A172 (cell line): ENCODE measurements at regions not wholly inside any gene's neighbourhood (a gene's known extent, or its start where the extent isn't known, plus 50 kb on each side); places are given as distances from the start of the nearest gene placed in this dataset.

ENCODE experiments used
- DNase-seq: peaks from one replicate; pipeline ENCODE4 v3.0.0-alpha.2; 2015; ENCODE audit warnings: low spot score

DNA sequence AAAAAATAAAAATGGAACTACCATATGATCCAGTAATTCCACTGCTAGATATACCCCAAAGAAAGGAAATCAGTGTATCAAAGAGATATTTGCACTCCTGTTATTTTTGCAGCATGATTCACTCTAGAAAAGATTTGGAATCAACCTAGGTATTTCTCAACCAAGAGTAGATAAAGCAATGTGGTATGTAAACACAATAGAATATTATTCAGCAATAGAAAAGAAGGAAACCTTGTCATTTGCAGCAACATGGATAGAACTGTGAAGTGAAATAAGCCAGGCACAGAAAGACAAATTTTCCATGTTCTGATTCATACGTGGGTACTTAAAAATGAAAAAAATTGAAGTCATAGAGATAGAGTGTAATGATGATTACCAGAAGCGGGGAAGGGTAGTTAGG lies 362.3 kb upstream of the EPHA5 start:
- no peak for DNase-seq

DNA sequence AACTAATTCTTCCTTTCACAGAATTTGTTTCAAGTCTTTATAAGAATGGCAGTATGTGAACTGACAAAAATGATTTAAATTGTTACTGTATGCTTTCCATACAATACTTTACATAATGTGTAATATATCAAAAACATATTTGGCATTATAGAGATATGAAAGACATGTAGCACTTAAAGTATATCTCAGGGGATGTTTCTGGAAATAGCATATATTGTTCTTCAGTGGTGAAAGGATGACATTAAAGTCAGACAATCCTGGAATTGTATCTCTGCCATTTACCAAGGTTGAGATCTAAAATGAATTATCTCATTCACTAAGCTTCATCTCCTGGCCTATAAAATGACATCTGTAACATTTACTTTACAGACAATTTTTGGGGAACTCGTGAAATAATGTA lies 358.4 kb upstream of the EPHA5 start:
- no peak for DNase-seq

DNA sequence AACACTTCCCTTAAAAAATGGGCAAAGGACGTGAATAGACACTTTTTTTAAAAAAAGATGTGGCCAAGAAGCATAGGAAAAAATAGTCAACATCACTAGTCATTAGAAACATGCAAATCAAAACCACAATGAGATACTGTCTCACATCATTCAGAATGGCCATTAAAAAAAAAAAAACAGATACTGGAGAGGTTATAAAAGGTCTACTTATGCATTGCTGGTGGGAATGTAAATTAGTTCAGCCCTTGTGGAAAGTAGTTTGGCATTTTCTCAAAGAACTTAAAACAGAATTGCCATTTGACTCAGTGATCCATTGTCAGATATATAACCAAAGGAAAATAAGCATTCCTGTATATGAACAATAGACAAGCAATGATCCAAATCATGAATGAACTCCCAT lies 352.8 kb upstream of the EPHA5 start:
- no peak for DNase-seq

DNA sequence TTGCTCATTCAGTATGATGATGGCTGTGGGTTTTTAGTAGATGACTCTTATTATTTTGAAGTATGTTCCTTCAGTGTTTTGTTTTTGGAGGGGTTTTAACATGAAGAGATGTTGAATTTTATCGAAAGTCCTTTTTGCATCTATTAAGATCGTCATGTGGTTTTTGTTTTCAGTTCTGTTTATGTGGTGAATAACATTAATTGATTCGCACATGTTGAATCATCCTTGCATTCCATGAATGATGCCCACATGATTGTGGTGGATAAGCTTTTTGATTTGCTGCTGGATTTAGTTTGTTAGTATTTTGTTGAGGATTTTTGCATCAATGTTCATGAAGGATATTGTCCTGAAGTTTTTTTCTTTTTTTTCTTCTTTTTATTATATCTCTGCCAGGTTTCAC lies 347.4 kb upstream of the EPHA5 start:
- no peak for DNase-seq

DNA sequence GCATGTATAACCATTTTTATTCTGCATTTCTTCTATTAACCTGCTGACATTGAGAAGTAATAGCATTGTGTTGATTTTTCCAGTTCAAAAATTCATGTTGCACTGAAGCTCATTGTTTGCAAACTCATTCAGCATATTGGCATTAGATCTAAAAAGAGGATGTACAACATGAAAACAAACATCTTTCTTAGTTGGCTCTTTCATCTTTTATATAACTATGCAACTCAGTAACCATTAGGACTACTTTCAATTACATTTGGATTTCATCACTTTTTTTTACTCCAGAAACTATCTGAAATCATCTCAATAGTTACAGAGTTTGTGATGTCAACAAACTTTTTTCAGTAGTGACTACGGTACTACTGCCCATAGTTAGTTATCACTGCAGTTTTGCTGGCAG lies 346.0 kb upstream of the EPHA5 start:
- no peak for DNase-seq

DNA sequence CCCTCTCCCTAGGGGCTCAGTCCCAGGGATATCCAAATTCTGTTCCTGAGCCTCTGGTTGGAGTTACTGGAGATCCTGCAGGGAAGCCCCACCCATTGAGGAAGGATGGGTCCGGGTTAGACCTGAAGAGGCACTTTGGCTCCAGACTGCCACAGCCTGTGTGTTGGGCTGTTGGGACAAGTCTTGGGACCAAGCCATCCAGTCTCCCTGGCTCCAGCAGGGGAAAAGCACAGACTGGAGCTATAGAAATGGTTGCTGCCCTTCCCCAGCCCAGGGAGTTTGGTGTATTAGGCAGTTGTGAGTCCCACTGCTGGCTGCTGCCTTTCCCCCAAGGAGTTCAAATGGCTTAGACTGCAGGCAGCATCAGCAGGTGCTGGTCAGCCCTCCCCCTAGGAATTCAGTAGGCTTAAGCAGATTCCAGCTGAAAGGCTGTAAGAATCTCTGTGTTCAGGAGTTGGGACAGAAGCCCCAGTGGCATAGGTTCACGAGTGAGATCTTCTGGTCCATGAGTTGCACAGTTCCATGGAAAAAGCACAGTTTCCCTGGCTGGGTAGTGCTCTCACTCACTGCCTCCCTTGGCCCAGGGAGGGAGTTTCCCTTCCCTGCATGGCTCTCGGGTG lies 344.0 kb upstream of the EPHA5 start:
- peak; percentile 6 for DNase-seq

DNA sequence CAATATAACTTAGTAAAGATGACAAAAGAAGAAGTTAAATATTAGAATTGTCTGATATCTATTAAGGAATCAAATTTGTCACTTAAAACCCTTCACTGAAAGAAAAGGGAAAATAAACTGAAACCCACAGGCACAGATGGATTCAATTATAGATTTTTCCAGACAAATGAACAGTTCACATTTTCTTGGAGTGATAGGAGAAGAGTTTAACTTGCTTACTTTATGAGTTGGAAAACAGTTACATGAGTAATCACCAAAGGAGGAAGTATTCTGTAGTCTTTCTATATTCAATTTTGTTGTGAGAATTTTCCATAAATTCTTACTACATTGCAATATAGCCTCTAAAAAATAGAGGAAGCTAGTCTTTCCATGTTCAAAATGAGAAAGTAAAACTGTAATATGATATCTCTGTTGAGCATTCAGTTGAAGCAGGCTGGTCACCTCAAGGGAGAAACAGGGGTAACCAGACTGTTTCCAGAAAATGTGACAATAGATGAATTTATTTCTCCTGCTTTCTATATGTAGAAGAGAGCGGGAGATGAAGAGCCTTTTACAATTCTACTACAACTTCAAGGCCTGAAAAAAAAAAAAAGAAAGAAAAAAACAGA lies 330.3 kb upstream of the EPHA5 start:
- no peak for DNase-seq

DNA sequence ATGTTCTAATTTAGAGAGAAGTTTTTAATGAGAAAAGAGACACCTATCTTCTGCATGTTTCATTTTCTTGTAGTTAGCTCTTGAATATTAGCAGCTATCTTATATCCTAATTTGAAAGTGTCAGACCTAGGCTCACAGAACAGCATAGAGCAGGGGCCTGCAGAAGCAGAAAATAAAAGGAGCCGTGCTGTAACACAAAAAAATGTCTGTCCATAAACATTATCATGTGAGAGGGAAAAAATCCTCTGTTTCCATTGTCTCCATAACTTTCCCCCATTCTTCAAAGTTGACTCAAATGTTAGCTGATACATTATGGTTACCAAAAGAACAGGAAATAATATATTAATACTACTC lies 329.2 kb upstream of the EPHA5 start:
- no peak for DNase-seq

DNA sequence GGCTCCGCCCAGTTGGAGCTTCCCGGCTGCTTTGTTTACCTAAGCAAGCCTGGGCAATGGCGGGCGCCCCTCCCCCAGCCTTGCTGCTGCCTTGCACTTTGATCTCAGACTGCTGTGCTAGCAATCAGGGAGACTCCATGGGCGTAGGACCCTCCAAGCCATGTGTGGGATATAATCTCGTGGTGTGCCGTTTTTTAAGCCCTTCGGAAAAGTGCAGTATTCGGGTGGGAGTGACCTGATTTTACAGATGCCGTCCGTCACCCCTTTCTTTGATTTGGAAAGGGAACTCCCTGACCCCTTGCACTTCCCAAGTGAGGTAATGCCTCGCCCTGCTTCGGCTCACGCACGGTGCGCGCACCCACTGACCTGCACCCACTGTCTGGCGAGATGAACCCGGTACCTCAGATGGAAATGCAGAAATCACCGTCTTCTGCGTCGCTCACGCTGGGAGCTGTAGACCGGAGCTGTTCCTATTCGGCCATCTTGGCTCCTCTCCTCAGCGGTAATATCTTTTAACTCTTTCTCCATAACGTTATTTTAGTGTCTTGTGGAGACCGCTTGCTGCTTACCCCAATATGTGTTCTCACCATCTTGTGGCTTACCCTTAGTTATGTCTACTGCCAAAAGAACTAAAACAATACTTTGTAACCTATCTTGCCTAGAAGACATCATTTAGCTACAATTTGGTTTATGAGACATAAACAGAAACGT lies 328.7 kb upstream of the EPHA5 start:
- DNase-seq: peak; percentile 30

DNA sequence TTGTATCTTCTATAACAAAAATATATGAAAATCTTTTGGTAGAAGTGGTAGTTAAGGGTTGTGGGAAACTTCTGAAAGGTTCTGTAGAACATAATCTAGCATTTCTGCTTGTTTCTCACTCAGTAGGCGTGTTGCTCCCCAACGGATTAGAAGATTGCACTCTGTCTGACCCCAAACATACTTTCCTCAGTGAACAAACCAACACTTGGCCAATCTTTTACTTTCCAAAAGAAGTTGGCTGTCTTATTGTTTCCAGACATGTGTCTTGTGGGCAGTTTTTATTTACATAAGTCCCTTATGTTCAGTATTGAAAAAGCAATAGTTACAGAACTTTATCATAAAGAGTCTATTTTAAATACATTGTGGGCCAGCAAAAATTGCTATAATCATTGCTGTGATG lies 312.8 kb upstream of the EPHA5 start:
- DNase-seq: no peak

DNA sequence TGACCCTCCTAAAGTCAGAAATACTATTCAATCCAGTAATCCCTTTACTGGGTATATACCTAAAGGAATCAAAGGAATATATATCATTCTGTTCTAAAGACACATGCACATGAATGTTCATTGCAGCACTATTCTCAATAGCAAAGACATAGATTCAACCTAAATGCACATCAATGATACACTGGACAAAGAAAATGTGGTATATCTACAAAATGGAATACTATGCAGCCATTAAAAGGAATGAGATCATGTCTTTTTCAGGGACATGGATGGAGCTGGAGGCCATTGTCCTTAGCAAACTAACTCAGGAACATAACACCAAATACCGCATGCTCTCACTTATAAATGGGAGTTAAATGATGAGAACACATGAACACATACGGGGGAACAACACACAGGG lies 306.0 kb upstream of the EPHA5 start:
- DNase-seq: no peak

DNA sequence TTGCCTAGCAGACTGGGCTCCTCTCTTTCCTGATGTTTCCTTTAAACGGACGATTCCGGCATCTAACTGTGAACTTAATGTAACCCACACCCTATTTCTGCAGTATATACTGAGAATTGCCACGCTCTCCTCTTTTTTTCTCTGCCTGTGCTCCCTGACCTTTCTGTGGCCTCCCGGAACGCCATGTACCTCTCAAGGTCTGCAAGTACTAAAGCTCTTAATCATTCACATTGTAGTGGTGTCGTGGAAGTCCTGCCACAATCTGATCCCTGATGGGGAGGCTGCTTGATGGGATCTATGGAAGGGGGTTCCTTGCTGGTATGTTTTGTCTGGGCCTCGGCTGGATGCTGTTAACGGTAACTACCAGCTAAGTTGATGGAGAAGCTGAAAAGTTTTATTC lies 302.9 kb upstream of the EPHA5 start:
- no peak for DNase-seq

DNA sequence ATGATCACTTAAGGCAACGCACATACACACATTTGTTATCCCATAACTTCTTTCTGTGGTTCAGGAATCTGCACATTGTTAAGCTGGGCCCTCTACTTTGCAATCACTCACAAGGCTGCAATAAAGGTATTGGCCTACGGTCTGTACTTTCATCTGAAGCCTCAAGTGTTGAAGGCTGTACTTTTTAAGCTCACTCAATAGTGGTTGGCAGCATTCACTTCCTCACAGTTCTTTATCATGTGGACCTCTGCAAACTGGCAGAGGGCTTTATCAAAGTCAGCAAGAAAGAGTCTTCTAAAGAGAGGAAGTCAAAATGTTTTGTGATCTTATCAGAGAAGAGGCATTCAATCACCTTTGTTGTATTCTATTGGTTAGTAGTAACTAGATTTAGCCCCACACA lies 301.4 kb upstream of the EPHA5 start:
- DNase-seq: no peak

DNA sequence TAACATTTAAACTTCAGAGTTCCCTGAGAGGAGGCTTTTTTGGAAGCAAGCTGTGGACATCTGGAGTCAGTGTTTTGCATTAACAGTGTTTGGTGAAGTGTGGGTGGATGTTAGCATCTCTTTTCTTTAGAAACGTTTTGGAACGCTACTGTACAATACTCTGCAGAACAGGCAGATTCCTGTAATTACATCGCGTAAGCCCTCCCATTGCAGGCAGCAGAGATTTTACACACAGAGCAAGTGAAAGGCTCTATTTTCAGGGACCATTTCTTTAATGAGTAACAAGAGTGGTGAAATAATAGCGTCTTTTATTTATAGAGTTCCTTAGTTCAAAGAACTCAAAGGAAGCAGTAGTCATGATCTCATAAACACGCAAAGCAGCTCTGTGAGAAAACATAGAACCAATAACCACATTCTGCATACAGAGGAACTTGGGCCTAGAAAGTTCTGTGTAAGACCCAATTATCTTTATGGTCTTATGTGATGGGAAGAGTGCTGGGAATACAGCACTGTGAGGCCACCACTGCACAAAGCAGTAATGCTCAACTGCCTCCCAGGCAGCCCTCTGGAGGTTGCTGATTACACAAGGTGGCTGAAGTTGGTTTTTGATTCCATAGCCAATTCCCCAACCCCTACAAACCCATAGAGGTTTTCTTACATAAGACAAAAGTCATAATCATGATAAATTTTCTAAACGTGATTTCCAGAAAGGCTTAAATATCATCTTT lies 298.7 kb upstream of the EPHA5 start:
- DNase-seq: no peak

DNA sequence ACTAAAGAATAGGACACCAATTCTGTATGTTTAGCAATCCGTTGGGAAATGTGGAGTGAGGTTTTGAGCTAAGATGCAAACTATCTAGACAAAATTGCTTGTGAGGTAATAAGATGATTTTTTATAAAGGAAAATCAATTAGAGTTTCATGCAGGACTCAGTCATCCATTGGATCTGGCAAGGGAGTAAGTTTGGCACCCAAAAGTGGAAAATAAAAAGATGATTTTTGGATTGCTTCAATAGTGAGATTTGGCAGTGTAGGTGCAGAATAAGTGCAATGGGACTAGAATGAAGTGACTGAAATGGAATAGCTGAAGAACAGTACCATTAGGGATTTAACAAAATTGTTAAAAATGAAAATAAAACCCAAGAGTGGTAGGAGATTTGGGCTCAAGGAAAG lies 290.5 kb upstream of the EPHA5 start:
- DNase-seq: no peak

DNA sequence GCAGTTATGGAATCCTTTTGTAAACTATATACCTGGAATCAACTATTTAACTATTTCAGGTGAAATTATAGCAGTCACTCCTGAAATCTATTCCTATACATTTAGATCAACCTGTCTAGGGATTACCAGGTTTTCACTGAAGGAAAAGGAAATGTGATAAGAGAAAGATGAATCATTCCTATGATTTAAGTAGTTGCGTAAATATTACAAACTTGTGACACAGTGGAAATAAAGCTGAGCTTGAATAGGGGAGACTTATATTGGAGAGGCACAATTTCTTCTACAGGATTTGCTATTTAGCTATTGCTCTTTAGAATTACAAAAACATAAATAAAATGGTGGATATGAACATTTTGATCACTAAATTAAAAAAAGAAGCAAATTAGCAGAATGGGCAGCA lies 284.1 kb upstream of the EPHA5 start:
- DNase-seq: no peak

DNA sequence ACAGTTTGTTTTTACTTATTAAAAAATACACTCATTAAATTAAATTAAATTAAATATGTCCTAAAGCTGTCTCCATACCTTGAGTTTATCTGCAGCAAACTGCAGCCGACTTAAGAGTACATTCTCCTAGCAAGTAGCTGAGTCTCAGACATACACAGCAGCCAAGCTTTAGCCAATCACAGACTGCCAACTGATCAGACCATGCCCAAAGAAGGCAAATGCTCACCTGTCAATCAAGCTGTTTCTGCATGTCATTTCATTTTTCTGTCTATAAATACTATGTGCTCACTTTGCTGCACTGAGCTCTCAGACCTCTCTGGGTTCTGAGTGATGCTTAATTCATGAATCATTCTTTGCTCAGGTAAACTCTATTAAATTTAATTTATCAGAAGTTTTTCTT lies 280.9 kb upstream of the EPHA5 start:
- DNase-seq: no peak

DNA sequence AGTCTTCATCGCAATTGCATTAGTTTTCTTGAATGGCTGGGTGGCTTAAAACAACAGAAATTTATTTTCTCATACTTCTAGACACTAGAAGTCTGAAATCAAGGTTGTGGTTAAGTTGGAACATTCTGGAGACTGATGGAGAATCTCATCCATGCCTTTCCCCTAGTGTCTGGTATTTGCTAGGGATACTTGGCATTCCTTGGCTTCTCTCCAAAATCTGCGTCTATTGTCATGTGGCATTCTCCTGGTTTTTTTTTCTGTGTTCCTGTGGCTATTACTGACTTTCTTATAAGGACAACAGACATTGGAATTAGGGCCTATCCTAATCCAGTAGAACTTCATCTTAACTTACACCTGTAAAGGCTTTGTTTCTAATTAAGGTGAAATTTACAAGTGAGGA lies 272.8 kb upstream of the EPHA5 start:
- peak; percentile 82 for DNase-seq

DNA sequence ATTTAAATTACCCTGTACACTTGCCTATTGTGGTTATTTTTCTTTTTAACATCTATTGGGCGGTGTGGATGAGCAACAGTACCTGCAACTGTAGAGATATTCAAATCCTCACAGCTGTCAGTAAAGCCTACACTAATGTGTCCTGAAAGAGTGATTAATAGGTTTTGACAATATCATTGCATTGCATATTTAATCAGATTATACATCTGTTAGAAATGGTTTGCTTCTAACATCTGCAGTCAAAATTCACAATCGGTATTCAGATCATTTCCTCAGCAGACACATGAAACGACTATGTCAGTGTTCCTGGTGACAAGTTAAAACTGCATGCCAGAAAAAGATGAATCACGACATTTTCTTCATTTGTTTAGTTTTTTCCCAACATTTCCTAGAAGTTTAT lies 254.6 kb upstream of the EPHA5 start:
- no peak for DNase-seq

DNA sequence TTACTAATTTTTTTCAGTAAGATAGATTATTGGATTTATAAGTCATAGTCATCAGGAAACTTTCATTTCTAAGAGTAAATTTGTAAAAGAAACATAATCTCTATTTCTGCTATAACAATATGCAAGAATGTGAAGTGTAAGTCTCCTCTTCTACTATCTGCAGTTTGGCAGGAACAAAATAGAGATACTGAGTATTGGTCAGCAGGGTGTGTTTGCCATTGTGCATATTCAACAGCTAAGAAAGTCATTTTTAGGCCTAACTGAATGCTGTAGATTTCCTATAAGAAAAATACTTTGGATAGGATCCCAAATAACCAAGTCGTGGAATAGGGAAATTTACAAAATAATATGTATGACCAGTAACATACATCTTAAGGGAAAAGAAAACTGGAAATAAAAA lies 253.3 kb upstream of the EPHA5 start:
- no peak for DNase-seq

DNA sequence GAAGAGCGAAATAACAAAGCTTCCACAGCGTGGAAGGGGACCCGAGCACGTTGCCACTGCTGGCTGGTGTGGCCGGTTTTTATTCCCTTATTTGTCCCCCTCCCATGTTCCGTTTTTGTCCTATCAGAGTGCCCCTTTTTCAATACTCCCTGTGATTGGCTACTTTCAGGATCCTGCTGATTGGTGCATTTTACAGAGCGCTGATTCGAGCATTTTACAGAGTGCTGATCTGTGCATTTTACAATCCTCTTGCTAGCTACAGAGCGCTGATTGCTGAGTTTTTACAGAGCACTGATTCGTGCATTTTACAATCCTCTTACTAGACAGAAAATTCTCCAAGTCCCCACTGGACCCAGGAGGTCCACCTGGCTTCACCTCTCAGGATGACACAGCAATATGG lies 250.9 kb upstream of the EPHA5 start:
- DNase-seq: no peak

DNA sequence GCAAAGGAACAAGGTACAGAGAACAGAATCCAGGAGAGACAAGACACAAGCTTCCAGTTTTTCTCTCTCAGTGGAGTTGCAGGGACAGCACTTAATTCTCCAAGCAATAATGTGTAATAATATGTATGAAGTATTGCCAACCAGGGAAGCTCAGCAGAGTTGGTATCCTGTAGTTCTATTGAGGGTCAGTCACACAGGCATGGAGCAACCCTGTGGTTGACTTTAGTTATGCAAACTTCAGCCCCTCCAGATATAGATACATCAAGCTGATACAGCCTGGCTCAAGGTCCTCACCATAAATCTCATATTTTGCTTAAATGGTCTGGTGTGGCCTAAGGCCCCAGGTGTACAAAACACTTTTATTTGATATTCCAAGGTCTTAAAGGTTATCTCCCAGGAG lies 248.6 kb upstream of the EPHA5 start:
- DNase-seq: no peak

DNA sequence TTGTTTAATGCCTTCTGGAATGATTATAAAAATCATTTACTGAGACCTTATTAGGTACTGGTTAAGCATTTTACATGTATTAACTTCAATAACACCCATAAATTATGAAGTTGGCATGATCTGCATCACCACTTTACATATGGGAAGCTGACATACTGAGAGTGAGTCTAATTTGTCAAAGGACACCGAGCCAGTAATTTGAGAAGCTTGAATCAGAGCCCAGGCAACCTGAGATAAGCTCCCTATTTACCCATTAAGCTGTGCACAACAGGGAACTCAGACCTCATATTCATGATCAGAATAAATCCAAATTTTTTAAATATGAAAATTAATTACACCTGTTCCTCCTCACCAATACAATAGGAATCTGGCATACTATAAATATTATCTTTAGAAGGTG lies 247.9 kb upstream of the EPHA5 start:
- DNase-seq: no peak
